ENCODE measurements at regions not wholly inside any gene's neighbourhood (a gene's known extent, or its start where the extent isn't known, plus 50 kb on each side); places are given as distances from the start of the nearest gene placed in this dataset.

- no peak overlapping the region for H2AK9ac ChIP-seq (replicated peaks; ENCODE audit: low read depth, low read length, poor library complexity)
- H3K36me3 ChIP-seq (ENCODE audit: control insufficient read depth, insufficient read depth, low read length) = no peaks in the 10 kb centered on the region
- no peak overlapping the region for H3K27ac ChIP-seq (ENCODE audit: insufficient read depth, low read length)
- H3K4me1 ChIP-seq (ENCODE audit: control insufficient read depth, insufficient read depth, low read length) = no peaks in the 10 kb centered on the region
- ChIA-PET CTCF (no interaction called here), POLR2A (ENCODE audit: unreplicated experiment) (no interaction called here)
- H4K5ac ChIP-seq (ENCODE audit: low read depth, low read length) = no peak overlapping the region
- no peak overlapping the region for H2BK15ac ChIP-seq (ENCODE audit: low read depth, low read length)
- intact Hi-C loops (cut with micrococcal nuclease) = no loop called here
- H2BK20ac ChIP-seq (ENCODE audit: low read depth, low read length) = no peak overlapping the region
- no peak overlapping the region for H3K23ac ChIP-seq (ENCODE audit: low read depth, low read length)
- H4K8ac ChIP-seq (ENCODE audit: low read depth in 2 of 2, low read length in 2 of 2) = no peak overlapping the region
- TF ChIP-seq MAFK (IDR thresholded peaks at IDR 0.05; ENCODE audit: low read depth, low read length) (no peak), CHD1 (IDR thresholded peaks at IDR 0.05; ENCODE audit: low read depth, low read length) (no peak), RCOR1 (IDR thresholded peaks at IDR 0.05; ENCODE audit: insufficient replicate concordance, low read length) (no peak), MAZ (IDR thresholded peaks at IDR 0.05; ENCODE audit: borderline replicate concordance, low read depth, low read length) (no peak), POLR2A (IDR thresholded peaks at IDR 0.05; ENCODE audit: low read depth, low read length) (no peak), ELK1 (IDR thresholded peaks at IDR 0.05; ENCODE audit: borderline replicate concordance, low read depth, low read length) (no peak), FOS (IDR thresholded peaks at IDR 0.05; ENCODE audit: low read depth, low read length) (no peak), SMC3 (IDR thresholded peaks at IDR 0.05; ENCODE audit: low read depth, low read length) (no peak), MXI1 (IDR thresholded peaks at IDR 0.05; ENCODE audit: borderline replicate concordance, low read depth, low read length) (no peak), BHLHE40 (IDR thresholded peaks at IDR 0.05; ENCODE audit: low read depth, low read length) (no peak), NFE2L2 (IDR thresholded peaks at IDR 0.05; ENCODE audit: low read depth, low read length) (no peak), RFX5 (IDR thresholded peaks at IDR 0.05; ENCODE audit: low read depth, low read length) (no peak), CEBPB (IDR thresholded peaks at IDR 0.05; ENCODE audit: low read depth, low read length) (no peak), RAD21 (IDR thresholded peaks at IDR 0.05; ENCODE audit: low read length) (no peak)
- TF ChIP-seq, protein P1, sequence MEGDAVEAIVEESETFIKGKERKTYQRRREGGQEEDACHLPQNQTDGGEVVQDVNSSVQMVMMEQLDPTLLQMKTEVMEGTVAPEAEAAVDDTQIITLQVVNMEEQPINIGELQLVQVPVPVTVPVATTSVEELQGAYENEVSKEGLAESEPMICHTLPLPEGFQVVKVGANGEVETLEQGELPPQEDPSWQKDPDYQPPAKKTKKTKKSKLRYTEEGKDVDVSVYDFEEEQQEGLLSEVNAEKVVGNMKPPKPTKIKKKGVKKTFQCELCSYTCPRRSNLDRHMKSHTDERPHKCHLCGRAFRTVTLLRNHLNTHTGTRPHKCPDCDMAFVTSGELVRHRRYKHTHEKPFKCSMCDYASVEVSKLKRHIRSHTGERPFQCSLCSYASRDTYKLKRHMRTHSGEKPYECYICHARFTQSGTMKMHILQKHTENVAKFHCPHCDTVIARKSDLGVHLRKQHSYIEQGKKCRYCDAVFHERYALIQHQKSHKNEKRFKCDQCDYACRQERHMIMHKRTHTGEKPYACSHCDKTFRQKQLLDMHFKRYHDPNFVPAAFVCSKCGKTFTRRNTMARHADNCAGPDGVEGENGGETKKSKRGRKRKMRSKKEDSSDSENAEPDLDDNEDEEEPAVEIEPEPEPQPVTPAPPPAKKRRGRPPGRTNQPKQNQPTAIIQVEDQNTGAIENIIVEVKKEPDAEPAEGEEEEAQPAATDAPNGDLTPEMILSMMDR (conservative IDR thresholded peaks at IDR 0.05; ENCODE audit: low read depth, low read length) = no peak
- TF ChIP-seq, protein P2, sequence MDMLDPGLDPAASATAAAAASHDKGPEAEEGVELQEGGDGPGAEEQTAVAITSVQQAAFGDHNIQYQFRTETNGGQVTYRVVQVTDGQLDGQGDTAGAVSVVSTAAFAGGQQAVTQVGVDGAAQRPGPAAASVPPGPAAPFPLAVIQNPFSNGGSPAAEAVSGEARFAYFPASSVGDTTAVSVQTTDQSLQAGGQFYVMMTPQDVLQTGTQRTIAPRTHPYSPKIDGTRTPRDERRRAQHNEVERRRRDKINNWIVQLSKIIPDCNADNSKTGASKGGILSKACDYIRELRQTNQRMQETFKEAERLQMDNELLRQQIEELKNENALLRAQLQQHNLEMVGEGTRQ (IDR thresholded peaks at IDR 0.05; ENCODE audit: low read depth, low read length) = no peak
- in situ Hi-C loops (cut with MboI; ENCODE audit: low sequenced_read_pairs) = no loop called here
- H3K56ac ChIP-seq (ENCODE audit: extremely low read depth, insufficient read depth, low read length) = no peak overlapping the region
- WGBS, 2 experiments (ENCODE audit: extremely low coverage in 2 of 2, insufficient read length in 1 of 2) = no CpG with 5 or more reads among the region's 5 CpGs
- dilution Hi-C loops (cut with HindIII; ENCODE audit: low sequenced_read_pairs, unreplicated experiment) = no loop called here
- no peaks in the 10 kb centered on the region for H3K79me1 ChIP-seq (ENCODE audit: low read depth in 1 of 2, low read length in 2 of 2)
- no peak overlapping the region for H3K4ac ChIP-seq (ENCODE audit: low read depth, low read length)
- H2BK5ac ChIP-seq (ENCODE audit: low read depth, low read length, poor library complexity, severe bottlenecking) = no peak overlapping the region
- no peaks in the 10 kb centered on the region for H3K27me3 ChIP-seq (ENCODE audit: control insufficient read depth, insufficient read depth, low read length)
- no TSS peak for BruUV-seq (replicated peaks)
- H4K91ac ChIP-seq (ENCODE audit: insufficient read depth, low read depth, low read length) = no peak overlapping the region
- no peak overlapping the region for H3K4me3 ChIP-seq (ENCODE audit: insufficient read depth, low read depth, low read length)
- DNase-seq = no peak
- H2BK120ac ChIP-seq (ENCODE audit: low read depth, low read length) = no peak overlapping the region
- H3K18ac ChIP-seq (ENCODE audit: low read depth, low read length) = no peak overlapping the region
- H3K9me3 ChIP-seq (ENCODE audit: control insufficient read depth, insufficient read depth, low read length) = peaks cover 7% of the 10 kb centered on the region
- H3K14ac ChIP-seq (replicated peaks; ENCODE audit: low read depth, low read length) = no peak overlapping the region
- ATAC-seq (ENCODE audit: low read depth) = no peak
- no peak overlapping the region for H2AFZ ChIP-seq (replicated peaks; ENCODE audit: low read length, poor library complexity)
- H4K20me1 ChIP-seq (ENCODE audit: insufficient read depth, low read length) = no peaks in the 10 kb centered on the region
- H3K9me1 ChIP-seq (ENCODE audit: insufficient read depth, low read length) = no peaks in the 10 kb centered on the region
- no peak overlapping the region for H3K4me2 ChIP-seq (ENCODE audit: low read depth, low read length)
- no peak overlapping the region for H3K9ac ChIP-seq (ENCODE audit: low read depth, low read length)
- H2AK5ac ChIP-seq (ENCODE audit: low read depth, low read length) = no peak overlapping the region
Observed at GRCh38 chr6:164436976-164437375, 872.4 kb downstream of the C6orf118 start.

All from IMR-90 (cell line).